ENCODE measurements at regions not wholly inside any gene's neighbourhood (a gene's known extent, or its start where the extent isn't known, plus 50 kb on each side); places are given as distances from the start of the nearest gene placed in this dataset.

- TF ChIP-seq, protein P1, sequence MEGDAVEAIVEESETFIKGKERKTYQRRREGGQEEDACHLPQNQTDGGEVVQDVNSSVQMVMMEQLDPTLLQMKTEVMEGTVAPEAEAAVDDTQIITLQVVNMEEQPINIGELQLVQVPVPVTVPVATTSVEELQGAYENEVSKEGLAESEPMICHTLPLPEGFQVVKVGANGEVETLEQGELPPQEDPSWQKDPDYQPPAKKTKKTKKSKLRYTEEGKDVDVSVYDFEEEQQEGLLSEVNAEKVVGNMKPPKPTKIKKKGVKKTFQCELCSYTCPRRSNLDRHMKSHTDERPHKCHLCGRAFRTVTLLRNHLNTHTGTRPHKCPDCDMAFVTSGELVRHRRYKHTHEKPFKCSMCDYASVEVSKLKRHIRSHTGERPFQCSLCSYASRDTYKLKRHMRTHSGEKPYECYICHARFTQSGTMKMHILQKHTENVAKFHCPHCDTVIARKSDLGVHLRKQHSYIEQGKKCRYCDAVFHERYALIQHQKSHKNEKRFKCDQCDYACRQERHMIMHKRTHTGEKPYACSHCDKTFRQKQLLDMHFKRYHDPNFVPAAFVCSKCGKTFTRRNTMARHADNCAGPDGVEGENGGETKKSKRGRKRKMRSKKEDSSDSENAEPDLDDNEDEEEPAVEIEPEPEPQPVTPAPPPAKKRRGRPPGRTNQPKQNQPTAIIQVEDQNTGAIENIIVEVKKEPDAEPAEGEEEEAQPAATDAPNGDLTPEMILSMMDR (IDR thresholded peaks at IDR 0.05), result no peak
- TF ChIP-seq ZFX (IDR thresholded peaks at IDR 0.05; ENCODE audit: borderline replicate concordance), result no peak
Observed at GRCh38 chr2:11099122-11100065, 55.9 kb upstream of the SLC66A3 start.
